ENCODE measurements at regions not wholly inside any gene's neighbourhood (a gene's known extent, or its start where the extent isn't known, plus 50 kb on each side); places are given as distances from the start of the nearest gene placed in this dataset.

DNA sequence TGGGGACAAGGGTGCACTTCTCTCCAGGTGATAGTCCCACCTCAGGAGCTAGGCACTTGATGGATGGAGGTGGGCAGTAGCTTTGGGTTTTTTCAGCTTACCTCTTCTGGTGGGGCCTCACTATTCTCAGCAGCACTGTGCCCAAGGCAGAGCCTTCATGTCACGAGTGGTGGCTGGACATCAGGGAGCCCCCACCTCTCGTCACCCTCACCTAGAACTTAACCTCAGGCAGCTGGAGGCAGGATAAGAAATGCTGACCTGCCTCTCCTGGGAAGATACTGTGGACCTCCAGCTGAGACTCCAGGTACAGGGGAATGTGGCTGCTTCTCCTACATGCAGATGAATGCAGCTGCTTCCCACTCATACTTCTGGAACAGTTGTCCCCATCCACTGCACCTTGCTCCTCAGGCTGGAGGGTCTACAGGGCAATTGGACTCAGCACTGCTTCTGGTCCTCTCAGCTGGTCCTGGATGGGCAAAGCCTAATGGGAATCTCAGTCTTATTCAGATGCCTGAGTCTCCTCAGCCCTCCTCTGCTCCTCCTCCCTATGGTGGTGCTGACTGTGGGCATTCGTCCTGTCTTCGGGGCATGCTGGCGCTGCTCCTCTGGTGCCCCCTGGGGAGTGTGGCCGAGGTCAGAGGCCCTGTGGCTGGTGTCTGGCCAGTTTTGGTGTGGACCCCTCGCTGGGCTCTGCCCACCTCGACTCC, 129.9 kb downstream of the KLF13 start:
- no peak for DNase-seq (ENCODE audit: low spot score)

DNA sequence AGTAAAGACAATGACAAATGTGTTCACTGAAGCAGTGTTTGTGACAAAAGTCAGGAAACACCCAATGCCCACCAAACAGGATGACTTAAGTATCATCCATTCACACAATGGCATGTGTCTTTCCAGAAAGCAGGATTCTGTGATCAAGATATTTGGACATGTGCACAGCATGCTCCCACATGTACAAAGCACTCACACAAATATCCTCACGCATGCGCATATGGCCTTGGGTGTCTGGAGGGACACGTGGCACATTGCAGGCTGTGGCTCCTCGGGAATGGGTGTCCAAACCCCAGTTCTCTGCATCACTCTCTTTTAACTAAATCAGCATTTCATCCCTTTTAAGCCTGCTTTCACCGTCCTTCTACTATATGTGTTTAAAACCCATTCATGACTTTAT, 130.5 kb downstream of the KLF13 start:
- DNase-seq (ENCODE audit: low spot score) = no peak

DNA sequence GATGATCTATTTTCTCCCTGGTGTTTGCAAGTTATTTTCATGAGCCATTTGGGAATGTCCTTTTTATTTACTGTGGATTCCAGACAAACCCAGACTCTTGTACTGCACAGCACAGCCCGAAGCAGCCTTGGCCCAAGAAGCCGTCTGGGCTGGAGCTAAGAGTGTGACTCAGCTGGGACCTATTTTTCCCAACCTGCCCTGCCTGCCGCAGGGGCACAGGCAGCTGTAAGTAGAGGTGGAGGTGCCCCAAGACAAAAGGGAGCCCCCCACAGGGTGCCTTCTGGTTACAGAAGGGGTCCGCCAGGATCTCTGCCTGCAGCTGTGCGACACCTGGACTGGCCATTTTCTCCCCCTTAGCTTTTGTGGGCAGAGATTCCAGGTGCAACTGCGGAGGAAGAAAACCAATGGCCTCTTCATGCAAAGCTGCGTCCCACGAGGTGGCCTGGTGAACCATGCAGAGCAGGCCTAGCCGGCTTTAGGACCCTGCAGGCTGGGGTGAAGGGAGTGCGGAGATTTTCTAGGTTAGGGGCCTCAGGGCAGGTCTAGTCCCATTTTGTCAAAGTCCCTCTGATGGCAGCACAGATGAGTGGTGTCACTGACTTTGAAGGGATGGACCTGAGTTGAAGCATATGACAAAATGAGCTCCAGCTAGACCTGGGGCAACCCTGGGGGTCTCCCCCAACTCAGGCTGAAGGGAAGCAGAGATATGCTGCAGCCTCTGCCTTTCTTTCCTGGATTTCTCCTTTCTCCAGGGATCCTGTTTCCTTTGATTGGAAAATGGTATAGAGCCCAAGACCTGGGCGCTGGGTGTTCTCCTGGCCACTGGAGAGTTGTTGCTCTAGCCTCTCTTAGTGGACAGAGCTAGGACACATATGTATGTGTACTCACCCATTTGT, 131.2 kb downstream of the KLF13 start:
- DNase-seq (ENCODE audit: low spot score) = no peak

DNA sequence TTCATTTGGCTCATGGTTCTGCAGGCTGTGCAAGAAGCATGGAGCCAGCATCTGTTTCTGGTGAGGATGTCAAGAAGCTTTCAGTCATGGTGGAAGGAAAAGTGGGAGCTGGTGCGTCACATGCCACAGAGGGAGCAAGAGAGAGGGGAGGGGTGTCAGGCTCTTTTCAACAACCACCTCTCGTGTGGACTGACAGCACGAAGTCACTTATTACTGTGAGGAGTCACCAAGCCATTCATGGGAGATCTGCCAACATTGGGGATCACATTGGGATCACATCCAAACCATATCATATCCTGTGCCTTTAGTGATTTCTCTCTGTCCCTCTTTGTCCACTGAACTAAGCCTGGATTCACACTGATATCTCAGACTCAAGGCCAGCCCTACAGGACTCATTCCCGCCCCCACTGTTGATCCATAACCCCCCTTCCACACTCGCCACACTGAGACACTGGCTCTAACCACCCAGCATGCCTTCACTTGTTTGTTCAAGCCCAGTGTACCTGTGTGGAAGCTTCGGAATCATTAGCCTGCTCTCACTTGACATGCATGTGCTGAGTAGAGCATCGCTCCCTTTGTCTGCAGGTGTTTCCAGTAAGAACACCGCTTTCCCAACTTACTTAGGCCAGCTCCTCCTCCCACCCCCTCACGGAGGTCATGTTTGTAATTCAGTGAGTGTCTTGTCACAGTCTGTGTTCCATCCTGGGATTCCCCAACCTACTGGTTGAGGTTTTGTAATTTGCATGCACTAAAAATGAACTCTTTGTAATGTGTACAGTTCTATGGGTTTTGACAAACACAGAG, 132.2 kb downstream of the KLF13 start:
- peak; percentile 54 for DNase-seq (ENCODE audit: low spot score)

DNA sequence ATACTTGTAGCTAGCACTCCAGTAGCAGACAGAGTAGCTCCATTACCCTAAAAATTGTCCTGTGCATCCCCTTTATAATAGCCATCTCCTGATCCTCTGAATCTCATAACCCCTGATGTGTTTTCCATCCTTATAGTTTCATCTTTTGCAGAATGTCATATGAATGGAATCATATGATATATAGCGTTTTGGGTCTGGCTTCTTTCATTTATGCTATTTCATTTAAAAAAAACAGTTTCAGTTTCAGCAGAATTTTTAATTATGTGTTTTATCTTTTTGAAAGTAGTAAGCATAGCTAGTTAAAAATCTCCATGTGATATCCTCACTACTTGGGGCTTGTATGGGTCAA, 132.7 kb downstream of the KLF13 start:
- DNase-seq (ENCODE audit: low spot score) = no peak

DNA sequence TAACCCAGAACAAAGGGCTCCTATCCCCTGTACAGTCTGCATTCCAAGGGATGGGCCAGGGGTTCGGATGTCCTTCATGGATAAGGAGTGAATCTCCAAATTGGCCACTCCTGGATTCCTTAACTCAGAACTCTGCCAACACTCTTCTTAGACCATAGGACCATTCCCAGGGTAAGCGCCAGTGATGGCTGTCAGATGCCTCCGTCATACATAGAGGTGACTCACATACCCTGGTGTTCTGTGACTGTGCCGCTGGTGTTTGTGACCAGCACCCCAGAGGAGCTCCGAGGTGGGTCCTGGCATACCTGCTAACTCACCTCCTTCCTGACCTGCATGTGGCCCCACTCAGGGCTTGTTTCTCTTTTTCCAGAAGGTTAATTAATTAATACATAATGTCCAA, 134.7 kb downstream of the KLF13 start:
- no peak for DNase-seq (ENCODE audit: low spot score)

DNA sequence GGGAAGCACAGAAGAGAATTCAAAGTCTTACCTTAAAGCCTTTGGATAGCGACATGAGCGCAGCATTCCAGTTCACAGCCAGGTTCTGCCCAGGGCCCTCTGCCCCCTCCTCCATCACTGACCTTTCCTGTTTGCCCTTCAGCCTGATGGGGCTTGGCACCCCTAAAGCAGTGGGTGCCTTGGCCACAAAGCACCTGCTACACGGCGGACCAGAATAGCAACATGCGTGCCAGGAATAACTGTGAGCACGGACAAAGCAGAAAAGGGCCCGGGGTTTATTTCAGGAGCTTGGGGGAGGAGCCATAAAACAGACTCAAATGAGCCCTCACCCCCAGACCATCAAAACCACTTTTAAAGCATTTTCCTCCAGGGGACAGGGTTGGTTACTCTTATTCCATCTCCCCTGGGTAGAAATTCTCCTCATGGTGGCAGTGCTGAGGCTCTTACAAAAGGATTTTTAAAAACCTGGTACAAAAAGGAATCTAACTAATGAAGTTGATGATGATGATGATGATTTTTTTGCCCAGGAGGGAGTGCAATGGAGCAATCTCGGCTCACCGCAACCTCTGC, 135.4 kb downstream of the KLF13 start:
- DNase-seq (ENCODE audit: low spot score) = no peak

DNA sequence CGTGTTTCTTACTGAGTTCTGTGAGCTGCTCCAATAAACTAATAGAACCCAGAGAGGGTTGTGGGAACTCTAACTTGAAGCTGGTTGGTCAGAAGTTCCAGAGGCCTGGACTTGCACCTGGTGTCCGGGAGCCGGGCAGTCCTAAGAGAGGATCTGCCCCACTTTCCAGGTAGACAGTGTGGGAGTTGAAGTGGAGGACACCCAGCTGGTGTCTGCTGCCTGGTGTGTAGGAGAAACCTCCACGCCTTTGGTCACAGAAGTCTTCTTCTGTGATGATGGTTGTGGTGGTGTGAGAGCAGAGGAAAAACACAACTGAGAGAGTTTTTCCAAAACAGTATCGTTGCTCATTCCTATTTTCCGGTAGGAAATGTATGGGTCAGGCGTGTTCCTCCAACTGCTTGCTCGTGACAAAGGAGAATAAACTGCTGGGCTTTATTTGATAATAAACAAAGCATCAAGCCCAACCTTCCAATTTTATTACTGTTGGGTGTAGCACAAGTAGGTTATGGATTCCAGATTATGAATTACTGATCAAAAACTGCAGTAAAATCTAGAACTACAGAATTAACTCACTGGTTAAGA, 137.0 kb downstream of the KLF13 start:
- DNase-seq (ENCODE audit: low spot score) = no peak

DNA sequence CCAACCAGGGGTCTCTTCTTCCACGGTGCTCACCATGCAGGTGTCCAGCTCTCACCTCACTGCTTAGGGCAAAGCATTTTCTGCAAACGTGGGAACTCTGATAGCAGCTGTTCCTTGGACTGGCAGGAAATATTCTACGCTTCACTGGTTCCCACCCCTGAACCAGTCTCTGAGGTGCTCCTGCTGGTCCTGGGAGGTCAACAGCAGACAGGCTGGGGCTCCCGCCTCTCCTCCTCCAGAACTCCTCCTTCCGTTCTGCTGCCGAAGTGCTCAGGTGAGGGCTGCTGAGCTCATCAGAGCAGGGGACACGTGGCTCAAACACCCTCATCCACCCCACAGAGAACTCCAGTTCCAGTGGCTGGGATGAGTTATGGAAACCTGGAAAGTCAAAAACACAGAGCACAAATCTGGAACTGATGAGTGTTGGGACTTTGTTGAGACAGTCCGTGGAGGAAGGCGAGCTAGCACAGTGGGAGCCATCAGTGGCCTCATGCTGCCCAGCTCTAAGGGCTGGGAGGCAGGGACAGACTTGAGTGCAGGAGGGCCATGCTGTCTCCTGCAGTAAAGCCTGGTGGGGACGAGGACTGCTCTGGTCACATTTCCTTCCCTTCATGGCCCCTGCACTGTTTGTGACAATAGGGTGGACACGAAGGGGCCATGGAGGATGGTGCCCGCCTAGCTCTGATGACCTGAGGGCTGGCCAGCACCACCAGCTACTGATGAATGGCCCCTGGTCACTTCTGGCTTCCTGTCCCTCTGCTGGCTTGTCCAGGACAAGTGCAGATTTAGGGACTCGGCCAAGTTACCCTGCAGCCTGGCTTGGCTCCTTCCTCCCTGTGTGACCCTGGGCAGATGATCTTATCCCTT, 137.8 kb downstream of the KLF13 start:
- no peak for DNase-seq (ENCODE audit: low spot score)

DNA sequence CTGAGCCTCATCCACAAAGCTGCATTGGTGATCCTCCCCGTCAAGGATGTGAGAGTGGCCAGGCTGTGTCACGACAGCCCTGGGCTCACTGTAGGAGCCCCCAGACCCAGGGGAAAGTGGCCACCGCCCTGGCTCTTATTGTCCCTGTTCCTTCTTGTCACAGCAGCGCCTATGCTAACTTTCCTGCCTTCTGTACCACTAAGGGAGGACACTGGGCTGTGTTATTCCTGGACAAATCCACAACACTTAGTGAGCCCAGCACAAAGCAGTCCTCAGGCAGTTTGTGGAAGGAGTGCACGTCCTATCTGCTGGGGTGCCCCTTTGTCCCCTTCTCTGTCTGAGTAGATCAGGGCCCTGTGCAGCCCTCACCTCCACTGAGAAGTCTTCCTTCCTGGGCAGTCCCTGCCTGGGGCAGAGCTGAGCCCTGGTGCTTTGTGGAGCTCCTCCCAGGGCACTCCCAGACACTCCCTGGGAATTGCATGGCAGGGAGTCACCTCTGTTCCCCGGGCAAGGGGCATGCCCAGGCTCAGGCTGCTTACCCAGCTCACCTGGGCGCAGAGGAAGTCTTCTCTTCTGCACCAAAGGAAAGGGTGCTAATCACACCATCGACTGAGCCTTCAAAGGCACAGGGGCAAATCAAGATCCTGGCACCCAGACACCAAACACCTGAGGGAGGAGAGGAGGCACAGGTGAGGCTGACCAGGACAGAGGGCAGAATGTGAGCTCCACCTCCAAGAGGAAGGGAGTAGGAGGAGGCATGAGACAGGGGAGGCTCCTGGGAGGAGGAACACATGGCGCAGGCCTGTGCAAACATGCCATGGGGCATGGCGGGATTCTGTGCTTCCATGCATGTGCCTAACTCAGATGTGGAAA, 138.7 kb downstream of the KLF13 start:
- DNase-seq (ENCODE audit: low spot score) = no peak

DNA sequence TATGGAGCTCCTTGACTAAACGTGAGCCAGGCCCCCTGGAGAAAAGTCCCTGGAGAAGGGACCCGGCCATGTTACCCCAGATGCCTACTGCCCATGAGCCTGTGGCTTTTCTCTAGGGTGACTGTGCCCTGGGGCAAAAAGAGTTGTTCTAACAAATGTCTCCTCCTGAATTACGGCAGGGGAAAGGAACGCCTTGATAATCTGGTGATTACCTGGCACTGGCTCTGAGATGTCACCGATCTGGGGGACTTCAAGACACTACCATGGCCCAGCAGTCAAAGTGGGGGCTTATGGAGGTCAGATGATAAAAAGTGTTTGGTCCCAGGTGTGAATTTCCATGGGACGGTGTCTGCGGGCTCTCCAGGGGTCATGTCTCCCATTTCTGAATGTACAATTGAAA, 140.7 kb downstream of the KLF13 start:
- DNase-seq (ENCODE audit: low spot score) = no peak

DNA sequence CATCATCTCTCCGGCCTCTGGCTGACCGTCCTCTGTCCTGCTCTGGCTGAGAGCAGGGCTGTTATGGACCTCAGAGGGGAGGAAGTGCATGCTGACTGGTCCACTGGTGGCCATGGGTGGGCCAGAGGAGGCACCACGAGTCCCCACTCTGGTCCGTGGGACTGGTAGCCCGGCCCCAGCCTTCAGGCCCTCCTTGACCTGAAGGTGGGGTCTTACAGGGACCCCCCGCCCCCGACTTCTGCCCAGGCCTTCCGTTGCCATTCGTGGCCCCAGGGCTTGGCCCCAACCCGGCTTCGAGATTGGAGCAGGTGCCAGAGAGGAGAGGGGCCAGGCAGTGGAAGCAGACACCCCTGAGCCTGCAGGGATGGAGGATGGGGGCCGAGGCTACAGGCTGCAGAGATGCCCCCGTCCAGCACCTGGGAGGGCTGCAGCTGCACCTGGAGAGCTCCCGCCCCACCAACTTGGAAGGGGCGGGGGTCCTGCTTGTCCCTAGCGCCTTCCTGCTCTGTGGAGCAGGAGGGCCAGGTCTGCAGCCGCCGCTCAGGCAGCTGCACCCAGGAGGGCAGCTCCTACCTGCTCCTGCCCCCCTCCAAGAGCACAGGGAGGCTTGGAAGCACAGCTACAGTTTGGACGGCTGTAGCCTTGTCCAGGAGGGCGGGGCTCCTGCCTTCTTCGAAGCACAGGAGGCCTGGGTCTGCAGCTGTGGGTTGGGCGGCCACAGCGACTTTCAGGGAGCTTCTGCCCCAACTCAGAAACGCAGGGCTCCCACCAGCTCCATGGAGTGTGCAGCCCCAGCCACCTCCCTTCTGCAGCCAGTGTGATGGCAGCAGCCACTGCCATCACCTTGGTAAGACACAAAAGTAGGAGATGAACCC, 142.5 kb downstream of the KLF13 start:
- DNase-seq (ENCODE audit: low spot score) = no peak

DNA sequence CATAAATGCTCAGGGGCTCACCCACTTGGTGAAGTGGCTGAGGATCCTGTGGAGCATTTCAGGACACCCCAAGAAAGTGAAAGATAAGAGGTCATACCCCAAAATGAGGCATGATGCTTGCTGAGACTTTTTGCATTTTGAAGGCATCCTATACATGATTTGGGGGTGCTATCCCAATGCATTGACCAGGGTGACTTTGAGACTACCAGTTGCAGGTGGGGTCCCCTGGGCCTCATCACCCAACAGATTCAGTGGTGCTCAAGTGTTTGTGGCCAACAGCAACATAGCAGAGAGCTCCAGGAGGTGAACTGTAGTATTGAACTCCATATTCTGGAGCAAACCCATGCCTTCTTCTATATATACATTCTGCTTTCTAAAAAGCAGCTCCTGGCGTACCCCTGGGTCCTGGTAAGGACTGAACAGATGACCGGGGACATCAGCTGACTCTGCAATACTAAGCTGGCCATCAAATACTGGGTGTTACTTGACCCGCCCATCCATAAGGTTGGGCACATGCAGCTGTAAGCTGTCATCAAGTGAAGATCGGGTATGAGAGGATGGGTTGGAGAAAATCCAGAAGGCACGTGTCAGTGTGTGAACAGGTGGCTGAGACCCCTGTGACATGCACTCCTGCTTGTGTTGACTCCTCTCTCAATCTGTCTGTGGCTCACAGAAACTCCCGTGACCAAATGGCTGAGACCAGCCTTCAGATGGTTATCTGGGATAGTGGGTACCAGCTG, 143.3 kb downstream of the KLF13 start:
- no peak for DNase-seq (ENCODE audit: low spot score)

DNA sequence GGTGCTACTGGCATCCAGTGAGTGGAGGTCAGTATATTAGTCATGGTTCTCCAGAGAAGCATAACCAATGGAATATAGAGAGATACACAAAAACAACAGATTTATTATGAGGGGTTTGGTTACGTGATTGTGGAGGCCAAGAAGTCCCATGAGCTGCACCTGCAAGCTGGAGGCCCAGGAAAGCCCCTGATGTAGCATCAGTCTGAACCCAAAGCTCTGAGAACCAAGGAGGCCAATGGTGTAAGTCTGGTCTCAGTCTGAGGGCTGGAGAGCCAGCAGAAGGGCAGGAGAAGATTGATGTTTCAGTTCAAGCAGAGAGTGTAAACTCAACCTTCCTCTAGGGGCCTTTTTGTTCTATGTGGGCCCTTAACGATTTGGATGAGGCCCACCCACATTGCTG, 144.1 kb downstream of the KLF13 start:
- no peak for DNase-seq (ENCODE audit: low spot score)

DNA sequence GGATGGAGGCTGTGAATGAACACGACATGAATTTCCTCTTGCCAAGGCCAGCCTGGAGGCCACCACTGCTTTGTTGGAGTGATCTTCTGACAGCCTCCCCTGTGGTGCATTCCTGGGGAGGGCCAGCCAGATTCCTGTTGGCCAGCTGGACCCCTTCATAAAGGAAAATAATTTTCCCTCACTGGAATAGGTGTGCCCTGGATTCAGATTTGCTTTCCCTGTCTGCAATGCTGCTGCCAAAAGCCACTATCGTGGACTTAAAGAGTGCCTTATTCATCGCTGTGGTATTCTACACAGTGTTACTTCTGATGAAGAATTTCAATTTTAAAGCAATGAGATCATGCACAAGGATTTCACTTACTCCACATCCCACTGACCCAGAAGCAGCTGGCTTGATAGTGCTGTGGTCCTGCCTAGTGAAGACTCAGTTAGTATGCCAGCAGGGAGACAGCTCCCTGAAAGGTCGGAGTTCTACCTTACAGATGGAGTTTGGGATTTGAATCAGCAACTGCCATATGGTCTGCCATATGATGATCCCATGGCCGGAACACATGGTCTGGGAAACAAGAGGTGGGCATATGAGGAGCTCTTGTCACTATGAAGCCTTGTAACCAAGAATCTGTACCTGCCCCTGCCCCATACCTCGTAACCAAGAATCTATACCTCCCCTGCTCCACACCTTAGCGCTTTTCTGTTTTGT, 145.2 kb downstream of the KLF13 start:
- no peak for DNase-seq (ENCODE audit: low spot score)

DNA sequence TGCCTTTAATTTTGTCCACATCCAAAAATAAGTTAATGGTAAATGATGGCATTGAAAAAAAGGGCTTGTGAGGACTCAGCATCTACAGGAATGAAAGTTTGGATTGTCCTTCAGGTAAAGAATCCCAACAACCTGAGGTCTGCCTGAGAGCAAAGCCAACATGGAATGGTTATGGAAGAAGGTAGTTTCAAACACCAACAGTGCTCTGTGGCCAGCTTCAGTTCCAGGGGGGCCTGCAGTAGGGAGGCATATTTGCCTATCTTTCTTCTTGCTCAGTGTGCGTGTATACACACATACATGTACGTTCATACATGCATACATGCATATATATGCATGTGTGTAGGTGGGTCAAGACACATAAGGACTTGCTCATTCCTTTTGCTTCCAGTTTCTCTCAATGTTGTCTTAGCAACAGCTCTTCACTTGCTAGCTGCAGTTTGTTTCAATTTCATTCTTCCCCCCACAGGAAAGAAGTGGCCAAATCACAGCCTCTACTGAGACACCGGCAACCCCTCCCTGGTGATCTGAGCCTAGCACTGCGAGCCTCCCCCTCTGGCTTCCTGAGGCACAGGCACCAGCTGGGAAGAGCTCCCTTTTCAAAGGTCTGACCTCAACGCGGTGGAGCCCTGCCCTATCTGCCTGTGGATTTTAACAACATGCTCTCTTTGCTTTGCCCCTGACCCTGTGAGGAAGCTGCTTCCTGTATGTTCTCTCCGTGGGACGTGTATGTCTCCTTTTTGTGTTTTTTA, 146.2 kb downstream of the KLF13 start:
- DNase-seq (ENCODE audit: low spot score) = peak; percentile 71

Data from activated CD4-positive, alpha-beta T cell treated with anti-CD3 and anti-CD28 coated beads, Interleukin-2, Interleukin-4, amounts not matched to agents 100 ng/mL and 50 ng/mL, durations not matched to agents 16 hours and 8 hours (primary cell).